Mammary epithelial cell (primary cell): ENCODE measurements at regions not wholly inside any gene's neighbourhood (a gene's known extent, or its start where the extent isn't known, plus 50 kb on each side); places are given as distances from the start of the nearest gene placed in this dataset.

ENCODE experiments used
- CTCF ChIP-seq, 2 donors: IDR thresholded peaks in 1 of 2; conservative IDR thresholded peaks in 1 of 2; 2 replicates each; pipeline ENCODE4 v1.5.1; 2011 to 2012; ENCODE audit warnings: inconsistent platforms in 2 of 2, low read length in 2 of 2, mild to moderate bottlenecking in 2 of 2, control low read depth in 1 of 2, low read depth in 1 of 2; ENCODE audit not compliant: insufficient read depth in 1 of 2; ENCODE audit errors: extremely low read depth in 1 of 2
- EZH2 ChIP-seq: IDR thresholded peaks from 2 replicates; pipeline ENCODE4 v1.6.1; 2012; ENCODE audit warnings: low read length, inconsistent platforms, borderline replicate concordance

GRCh38 chr5:167845952-167846351, 445.5 kb upstream of the WWC1 start:
- TF ChIP-seq CTCF (conservative IDR thresholded peaks at IDR 0.05 in 1 of 2, IDR thresholded peaks at IDR 0.05 in 1 of 2; ENCODE audit: extremely low read depth in 1 of 2, insufficient read depth in 1 of 2, low read depth in 1 of 2, low read length in 2 of 2) (no peak), EZH2 (no peak)
